Upper lobe of left lung (tissue), 4 donors: ENCODE measurements at regions not wholly inside any gene's neighbourhood (a gene's known extent, or its start where the extent isn't known, plus 50 kb on each side); places are given as distances from the start of the nearest gene placed in this dataset.

Experiments
- EP300 ChIP-seq, 4 donors: sonication (generic); formaldehyde crosslinking; IDR thresholded peaks; one replicate each; pipeline ENCODE4 v1.5.1; 2017; ENCODE audit warnings: antibody characterized with exemption in 4 of 4, control low read depth in 2 of 4
- TF ChIP-seq, protein P1 (sequence below), 6 experiments: fragments of 450-650 bp in 4 of 6; fragments of 200-600 bp in 2 of 6; sonication (generic) in 2 of 6; IDR thresholded peaks; one replicate each; pipeline ENCODE4 v1.5.1; 2016 to 2019; ENCODE audit warnings: antibody characterized with exemption in 6 of 6

- TF ChIP-seq, protein P1, sequence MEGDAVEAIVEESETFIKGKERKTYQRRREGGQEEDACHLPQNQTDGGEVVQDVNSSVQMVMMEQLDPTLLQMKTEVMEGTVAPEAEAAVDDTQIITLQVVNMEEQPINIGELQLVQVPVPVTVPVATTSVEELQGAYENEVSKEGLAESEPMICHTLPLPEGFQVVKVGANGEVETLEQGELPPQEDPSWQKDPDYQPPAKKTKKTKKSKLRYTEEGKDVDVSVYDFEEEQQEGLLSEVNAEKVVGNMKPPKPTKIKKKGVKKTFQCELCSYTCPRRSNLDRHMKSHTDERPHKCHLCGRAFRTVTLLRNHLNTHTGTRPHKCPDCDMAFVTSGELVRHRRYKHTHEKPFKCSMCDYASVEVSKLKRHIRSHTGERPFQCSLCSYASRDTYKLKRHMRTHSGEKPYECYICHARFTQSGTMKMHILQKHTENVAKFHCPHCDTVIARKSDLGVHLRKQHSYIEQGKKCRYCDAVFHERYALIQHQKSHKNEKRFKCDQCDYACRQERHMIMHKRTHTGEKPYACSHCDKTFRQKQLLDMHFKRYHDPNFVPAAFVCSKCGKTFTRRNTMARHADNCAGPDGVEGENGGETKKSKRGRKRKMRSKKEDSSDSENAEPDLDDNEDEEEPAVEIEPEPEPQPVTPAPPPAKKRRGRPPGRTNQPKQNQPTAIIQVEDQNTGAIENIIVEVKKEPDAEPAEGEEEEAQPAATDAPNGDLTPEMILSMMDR (IDR thresholded peaks at IDR 0.05), result no peak
- no peak for TF ChIP-seq EP300 (IDR thresholded peaks at IDR 0.05)
These were observed 217.9 kb downstream of the RRAGC start for GRCh38 chr1:38641661-38642060.
